MM.1S (cell line): ENCODE measurements at regions not wholly inside any gene's neighbourhood (a gene's known extent, or its start where the extent isn't known, plus 50 kb on each side); places are given as distances from the start of the nearest gene placed in this dataset.

Experiments used
- DNase-seq: peaks from one replicate; pipeline ENCODE4 v3.0.0-alpha.2; 2015
- H2AFZ ChIP-seq: fragments of 300-600 bp; sonication (generic); 2 replicates; pipeline ENCODE4 v1.6.0; 2016; ENCODE audit warnings: antibody characterized with exemption, low read length
- H3F3A ChIP-seq: fragments of 300-600 bp; sonication (generic); 2 replicates; pipeline ENCODE4 v1.6.1; 2016; ENCODE audit warnings: mild to moderate bottlenecking, antibody characterized with exemption, low read length, moderate library complexity, mixed read lengths; ENCODE audit not compliant: insufficient read depth
- H3K27ac ChIP-seq: fragments of 300-600 bp; sonication (generic); 2 replicates; pipeline ENCODE4 v1.5.1; 2016; ENCODE audit warnings: mild to moderate bottlenecking, low read length
- H3K27me3 ChIP-seq: fragments of 300-600 bp; sonication (generic); replicated peaks from 2 replicates; pipeline ENCODE4 v1.6.0; 2016; ENCODE audit warnings: low read length; ENCODE audit not compliant: insufficient read depth
- H3K36me3 ChIP-seq: fragments of 300-600 bp; sonication (generic); replicated peaks from 2 replicates; pipeline ENCODE4 v1.6.1; 2016; ENCODE audit warnings: mild to moderate bottlenecking, low read length, mixed read lengths; ENCODE audit not compliant: insufficient read depth
- H3K4me1 ChIP-seq: fragments of 300-600 bp; sonication (generic); 2 replicates; pipeline ENCODE4 v1.6.1; 2016; ENCODE audit warnings: low read length, mixed read lengths
- H3K4me2 ChIP-seq: fragments of 300-600 bp; sonication (generic); 2 replicates; pipeline ENCODE4 v1.6.0; 2016; ENCODE audit warnings: low read depth, low read length
- H3K4me3 ChIP-seq: fragments of 300-600 bp; sonication (generic); 2 replicates; pipeline ENCODE4 v1.5.1; 2016; ENCODE audit warnings: low read length, mixed read lengths
- H3K79me2 ChIP-seq: fragments of 300-600 bp; sonication (generic); 2 replicates; pipeline ENCODE4 v1.6.1; 2016; ENCODE audit warnings: mixed run types, low read length, mixed read lengths
- H3K9ac ChIP-seq: fragments of 300-600 bp; sonication (generic); 2 replicates; pipeline ENCODE4 v1.6.1; 2016; ENCODE audit warnings: low read length, mixed read lengths
- H3K9me2 ChIP-seq: fragments of 300-600 bp; sonication (generic); replicated peaks from 2 replicates; pipeline ENCODE4 v1.6.1; 2016; ENCODE audit warnings: mild to moderate bottlenecking, low read length, mixed read lengths; ENCODE audit not compliant: insufficient read depth
- H3K9me3 ChIP-seq: fragments of 300-600 bp; sonication (generic); replicated peaks from 2 replicates; pipeline ENCODE4 v1.6.1; 2016; ENCODE audit warnings: mild to moderate bottlenecking, low read length, mixed read lengths; ENCODE audit not compliant: insufficient read depth
- H4K20me1 ChIP-seq: fragments of 300-600 bp; sonication (generic); 2 replicates; pipeline ENCODE4 v1.6.1; 2016; ENCODE audit warnings: mild to moderate bottlenecking, low read length, moderate library complexity, mixed read lengths; ENCODE audit not compliant: insufficient read depth
- CTCF ChIP-seq: fragments of 300-600 bp; sonication (generic); IDR thresholded peaks from 2 replicates; pipeline ENCODE4 v1.5.1; 2016; ENCODE audit warnings: antibody characterized with exemption, low read length, mixed read lengths
- EZH2 ChIP-seq: fragments of 300-600 bp; sonication (generic); optimal IDR thresholded peaks from 2 replicates; pipeline ENCODE3; 2017; ENCODE audit warnings: low read depth, mild to moderate bottlenecking, antibody characterized with exemption, low read length, mixed read lengths
- EZH2phosphoT487 ChIP-seq: fragments of 300-600 bp; sonication (generic); IDR thresholded peaks from 2 replicates; pipeline ENCODE4 v1.6.1; 2018; ENCODE audit warnings: antibody characterized with exemption, low read length

GRCh38 chr4:33316578-33316977 lies 2596.4 kb downstream of the PCDH7 start:
- H3K4me2 ChIP-seq: no peak overlapping the region
- no peak overlapping the region for H3K9ac ChIP-seq
- TF ChIP-seq EZH2 (no peak), EZH2phosphoT487 (no peak), CTCF (no peak)
- no peaks in the 10 kb centered on the region for H3K4me1 ChIP-seq
- H3K27me3 ChIP-seq: no peaks in the 10 kb centered on the region
- H3K9me3 ChIP-seq: no peaks in the 10 kb centered on the region
- H3K9me2 ChIP-seq: no peaks in the 10 kb centered on the region
- no peak overlapping the region for H3K4me3 ChIP-seq
- no peaks in the 10 kb centered on the region for H3K36me3 ChIP-seq
- no peak for DNase-seq
- no peaks in the 10 kb centered on the region for H4K20me1 ChIP-seq
- no peaks in the 10 kb centered on the region for H3K79me2 ChIP-seq
- H2AFZ ChIP-seq: no peak overlapping the region
- H3F3A ChIP-seq: no peaks in the 10 kb centered on the region
- no peak overlapping the region for H3K27ac ChIP-seq

- TF ChIP-seq EZH2: no peak
- H3K4me2 ChIP-seq: no peak overlapping the region
- H3K9me3 ChIP-seq: no peaks in the 10 kb centered on the region
- H2AFZ ChIP-seq: no peak overlapping the region
- H3K4me3 ChIP-seq: no peak overlapping the region
- H3K36me3 ChIP-seq: no peaks in the 10 kb centered on the region
- H3K9ac ChIP-seq: no peak overlapping the region
- no peaks in the 10 kb centered on the region for H3K4me1 ChIP-seq
- H3K9me2 ChIP-seq: no peaks in the 10 kb centered on the region
- H3F3A ChIP-seq: no peaks in the 10 kb centered on the region
- H3K27me3 ChIP-seq: no peaks in the 10 kb centered on the region
- H3K79me2 ChIP-seq: no peaks in the 10 kb centered on the region
- DNase-seq: no peak
- no peaks in the 10 kb centered on the region for H4K20me1 ChIP-seq
- no peak overlapping the region for H3K27ac ChIP-seq
Measured at GRCh38 chr4:33323393-33323792, 2603.2 kb downstream of the PCDH7 start.

GRCh38 chr4:33334416-33334815 lies 2614.2 kb downstream of the PCDH7 start:
- Histone ChIP-seq H3K79me2 (no peaks in the 10 kb centered on the region), H3K9me3 (no peaks in the 10 kb centered on the region), H3F3A (no peaks in the 10 kb centered on the region), H3K36me3 (no peaks in the 10 kb centered on the region), H3K4me1 (no peaks in the 10 kb centered on the region), H3K9me2 (no peaks in the 10 kb centered on the region), H4K20me1 (no peaks in the 10 kb centered on the region), H3K27me3 (no peaks in the 10 kb centered on the region), H3K4me2 (no peak overlapping the region), H3K9ac (no peak overlapping the region), H3K4me3 (no peak overlapping the region), H2AFZ (no peak overlapping the region), H3K27ac (no peak overlapping the region)
- TF ChIP-seq CTCF: no peak
- TF ChIP-seq EZH2phosphoT487: no peak
- TF ChIP-seq EZH2: no peak
- no peak for DNase-seq

DNA sequence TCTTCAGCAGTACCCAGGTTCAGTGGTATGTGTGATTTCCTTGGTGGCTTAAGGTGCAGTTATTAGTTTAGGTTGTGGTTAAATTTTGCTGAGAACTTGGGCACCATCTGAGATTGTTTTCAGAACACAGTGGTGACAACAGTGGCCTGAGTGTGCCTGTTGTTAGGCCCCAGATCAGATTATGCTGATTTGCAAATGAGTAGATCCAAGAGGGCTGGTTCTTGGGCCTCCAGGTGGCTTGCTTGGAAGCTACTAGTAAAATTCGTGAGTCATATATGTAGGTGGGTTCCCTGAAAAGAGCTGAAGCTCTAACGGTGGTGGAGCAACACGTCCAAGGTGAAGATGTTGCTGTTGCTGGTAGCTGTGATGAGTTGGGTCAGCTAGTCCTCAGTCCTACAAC lies 2619.6 kb downstream of the PCDH7 start:
- Histone ChIP-seq H3K4me1 (no peaks in the 10 kb centered on the region), H3K79me2 (no peaks in the 10 kb centered on the region), H3K9ac (no peak overlapping the region), H3F3A (no peaks in the 10 kb centered on the region), H3K36me3 (no peaks in the 10 kb centered on the region), H3K4me2 (no peak overlapping the region), H3K9me3 (no peaks in the 10 kb centered on the region), H3K9me2 (no peaks in the 10 kb centered on the region), H3K27me3 (no peaks in the 10 kb centered on the region), H3K4me3 (no peak overlapping the region), H2AFZ (no peak overlapping the region), H3K27ac (no peak overlapping the region), H4K20me1 (no peaks in the 10 kb centered on the region)
- TF ChIP-seq EZH2: no peak
- no peak for TF ChIP-seq EZH2phosphoT487
- no peak for TF ChIP-seq CTCF
- no peak for DNase-seq
